BLaER1 treated with 17β-estradiol and CSF1 and Interleukin-3, amounts not matched to agents 10 nM and 100 nM (cell line): ENCODE measurements at regions not wholly inside any gene's neighbourhood (a gene's known extent, or its start where the extent isn't known, plus 50 kb on each side); places are given as distances from the start of the nearest gene placed in this dataset.

Source experiments
- H3K27ac ChIP-seq, 11 experiments: shearing (Covaris generic); formaldehyde crosslinking; 2 replicates each; pipeline ENCODE4 v1.8.1; 2022
- H3K27me3 ChIP-seq, 11 experiments: shearing (Covaris generic); formaldehyde crosslinking; 2 replicates each; pipeline ENCODE4 v1.8.1; 2022
- H3K36me3 ChIP-seq, 11 experiments: shearing (Covaris generic); formaldehyde crosslinking; 2 replicates each; pipeline ENCODE4 v1.8.1; 2022
- H3K4me1 ChIP-seq, 10 experiments: shearing (Covaris generic); formaldehyde crosslinking; 2 replicates each; pipeline ENCODE4 v1.8.1; 2022
- H3K4me2 ChIP-seq, 11 experiments: shearing (Covaris generic); formaldehyde crosslinking; 2 replicates each; pipeline ENCODE4 v1.8.1; 2022
- H3K4me3 ChIP-seq, 10 experiments: shearing (Covaris generic); formaldehyde crosslinking; 2 replicates each; pipeline ENCODE4 v1.8.1; 2022
- H3K9ac ChIP-seq, 11 experiments: shearing (Covaris generic); formaldehyde crosslinking; 2 replicates each; pipeline ENCODE4 v1.8.1; 2022
- H3K9me3 ChIP-seq, 11 experiments: shearing (Covaris generic); formaldehyde crosslinking; replicated peaks in 1 of 11; 2 replicates each; pipeline ENCODE4 v1.8.1; 2022
- H4K20me1 ChIP-seq, 11 experiments: shearing (Covaris generic); formaldehyde crosslinking; 2 replicates each; pipeline ENCODE4 v1.8.1; 2022
- Cebpa-rat ChIP-seq, 11 experiments: shearing (Covaris generic); IDR thresholded peaks; 2 replicates each; pipeline ENCODE4 v1.8.1; 2022

- no peak overlapping the region for H3K9ac ChIP-seq
- peaks cover 20 to 55% (median 40%) of the 10 kb centered on the region in 10 experiments for H3K4me1 ChIP-seq
- peaks cover 9 to 26% (median 17%) of the 10 kb centered on the region in 11 experiments; a peak in 19 of 22 replicates for H3K9me3 ChIP-seq
- no peak for TF ChIP-seq Cebpa-rat (IDR thresholded peaks at IDR 0.05)
- H3K4me2 ChIP-seq = peak overlapping the region in 2 of 11 experiments; percentile 5 to 21; a peak in 1 of 22 replicates
- H3K36me3 ChIP-seq = no peaks in the 10 kb centered on the region
- peaks cover 0 to 2% (median 0%) of the 10 kb centered on the region in 11 experiments; a peak in 1 of 22 replicates for H3K27me3 ChIP-seq
- no peak overlapping the region for H3K27ac ChIP-seq
- no peak overlapping the region for H3K4me3 ChIP-seq
- H4K20me1 ChIP-seq = no peaks in the 10 kb centered on the region
Measured at GRCh38 chr1:87208931-87209330, 119.7 kb upstream of the LMO4 start.

GRCh38 chr1:87210151-87210550 lies 118.5 kb upstream of the LMO4 start:
- H3K9ac ChIP-seq = no peak overlapping the region

GRCh38 chr1:87212431-87213134 lies 116.1 kb upstream of the LMO4 start:
- no peaks in the 10 kb centered on the region for H3K27me3 ChIP-seq
- H3K27ac ChIP-seq = no peak overlapping the region
- no peak overlapping the region for H3K4me3 ChIP-seq
- peak overlapping the region in 3 of 11 experiments; percentile 13 to 59 (median 57); a peak in 6 of 22 replicates for H3K4me2 ChIP-seq
- no peak overlapping the region for H3K9ac ChIP-seq
- no peak for TF ChIP-seq Cebpa-rat (IDR thresholded peaks at IDR 0.05)
- peaks cover 29 to 51% (median 41%) of the 10 kb centered on the region in 11 experiments for H3K9me3 ChIP-seq
- no peaks in the 10 kb centered on the region for H3K36me3 ChIP-seq
- peaks cover 0 to 35% (median 9%) of the 10 kb centered on the region in 10 experiments; a peak in 11 of 20 replicates for H3K4me1 ChIP-seq
- H4K20me1 ChIP-seq = no peaks in the 10 kb centered on the region

More at GRCh38 chr1:87210151-87210550, 118.5 kb upstream of the LMO4 start:
- no peaks in the 10 kb centered on the region for H4K20me1 ChIP-seq
- no peak for TF ChIP-seq Cebpa-rat (IDR thresholded peaks at IDR 0.05)
- peaks cover 8 to 43% (median 28%) of the 10 kb centered on the region in 10 experiments for H3K4me1 ChIP-seq
- no peaks in the 10 kb centered on the region for H3K36me3 ChIP-seq
- H3K27me3 ChIP-seq = no peaks in the 10 kb centered on the region; a peak in 1 of 22 replicates
- H3K27ac ChIP-seq = no peak overlapping the region
- no peak overlapping the region for H3K4me3 ChIP-seq
- no peak overlapping the region for H3K4me2 ChIP-seq
- peaks cover 14 to 33% (median 25%) of the 10 kb centered on the region in 11 experiments for H3K9me3 ChIP-seq

- TF ChIP-seq Cebpa-rat (IDR thresholded peaks at IDR 0.05) = no peak
Measured at GRCh38 chr1:87213135-87213515, 115.6 kb upstream of the LMO4 start.

GRCh38 chr1:87215592-87215991 lies 113.1 kb upstream of the LMO4 start:
- H3K4me1 ChIP-seq = peaks cover 5 to 46% (median 16%) of the 10 kb centered on the region in 10 experiments; a peak in 15 of 20 replicates
- no peak overlapping the region for H3K9ac ChIP-seq
- H3K9me3 ChIP-seq = peaks cover 20 to 27% (median 24%) of the 10 kb centered on the region in 11 experiments
- H3K36me3 ChIP-seq = no peaks in the 10 kb centered on the region
- no peak overlapping the region for H3K4me2 ChIP-seq
- no peak overlapping the region for H3K4me3 ChIP-seq
- no peak overlapping the region for H3K27ac ChIP-seq
- no peaks in the 10 kb centered on the region for H3K27me3 ChIP-seq
- H4K20me1 ChIP-seq = no peaks in the 10 kb centered on the region
- no peak for TF ChIP-seq Cebpa-rat (IDR thresholded peaks at IDR 0.05)

More at GRCh38 chr1:87213135-87213515, 115.6 kb upstream of the LMO4 start:
- Histone ChIP-seq H3K4me1 (peaks cover 0 to 35% (median 9%) of the 10 kb centered on the region in 10 experiments; a peak in 10 of 20 replicates), H3K4me2 (0 out of 22 replicates have a peak overlapping the region, but pooled peaks of 1 of the 11 experiments have one; percentile 59), H3K9me3 (peaks cover 29 to 49% (median 41%) of the 10 kb centered on the region in 11 experiments), H3K27ac (no peak overlapping the region), H4K20me1 (no peaks in the 10 kb centered on the region), H3K4me3 (no peak overlapping the region), H3K27me3 (no peaks in the 10 kb centered on the region), H3K36me3 (no peaks in the 10 kb centered on the region), H3K9ac (no peak overlapping the region)

GRCh38 chr1:87218618-87219017 lies 110.1 kb upstream of the LMO4 start:
- H3K9ac ChIP-seq = no peak overlapping the region
- peak overlapping the region in 2 of 11 experiments; percentile 30 to 50; a peak in 3 of 22 replicates for H3K4me2 ChIP-seq
- H3K27me3 ChIP-seq = no peaks in the 10 kb centered on the region
- H4K20me1 ChIP-seq = no peaks in the 10 kb centered on the region
- H3K9me3 ChIP-seq = peaks cover 20 to 30% (median 23%) of the 10 kb centered on the region in 11 experiments
- no peak overlapping the region for H3K4me3 ChIP-seq
- TF ChIP-seq Cebpa-rat (IDR thresholded peaks at IDR 0.05) = no peak
- H3K27ac ChIP-seq = no peak overlapping the region
- H3K36me3 ChIP-seq = no peaks in the 10 kb centered on the region
- peaks cover 0 to 27% (median 12%) of the 10 kb centered on the region in 10 experiments; a peak in 13 of 20 replicates for H3K4me1 ChIP-seq

GRCh38 chr1:87219141-87219540 lies 109.5 kb upstream of the LMO4 start:
- no peak overlapping the region for H3K9ac ChIP-seq
- H4K20me1 ChIP-seq = no peaks in the 10 kb centered on the region
- H3K4me2 ChIP-seq = peak overlapping the region in 8 of 11 experiments; percentile 22 to 62 (median 44); a peak in 15 of 22 replicates
- no peak for TF ChIP-seq Cebpa-rat (IDR thresholded peaks at IDR 0.05)
- no peak overlapping the region for H3K4me3 ChIP-seq
- H3K4me1 ChIP-seq = peaks cover 0 to 25% (median 12%) of the 10 kb centered on the region in 10 experiments; a peak in 13 of 20 replicates
- no peaks in the 10 kb centered on the region for H3K36me3 ChIP-seq
- H3K27ac ChIP-seq = no peak overlapping the region
- peaks cover 20 to 34% (median 23%) of the 10 kb centered on the region in 11 experiments for H3K9me3 ChIP-seq
- no peaks in the 10 kb centered on the region for H3K27me3 ChIP-seq

- no peak for TF ChIP-seq Cebpa-rat (IDR thresholded peaks at IDR 0.05)
- no peak overlapping the region for H3K4me3 ChIP-seq
- H3K9ac ChIP-seq = no peak overlapping the region
- peaks cover 3 to 29% (median 12%) of the 10 kb centered on the region in 10 experiments; a peak in 19 of 20 replicates for H3K4me1 ChIP-seq
- no peaks in the 10 kb centered on the region for H4K20me1 ChIP-seq
- H3K4me2 ChIP-seq = peak overlapping the region in 8 of 11 experiments; percentile 22 to 62 (median 44); a peak in 15 of 22 replicates
- H3K36me3 ChIP-seq = no peaks in the 10 kb centered on the region
- H3K27ac ChIP-seq = peak overlapping the region in 1 of 11 experiments; percentile 30; a peak in 1 of 22 replicates
- H3K9me3 ChIP-seq = peaks cover 20 to 32% (median 23%) of the 10 kb centered on the region in 11 experiments
- no peaks in the 10 kb centered on the region for H3K27me3 ChIP-seq
Measured at GRCh38 chr1:87219626-87220025, 109.1 kb upstream of the LMO4 start.

GRCh38 chr1:87220993-87221392 lies 107.7 kb upstream of the LMO4 start:
- H3K4me3 ChIP-seq = no peak overlapping the region
- H3K9me3 ChIP-seq = peaks cover 7 to 18% (median 10%) of the 10 kb centered on the region in 11 experiments
- H3K4me2 ChIP-seq = no peak overlapping the region
- no peak overlapping the region for H3K27ac ChIP-seq
- H4K20me1 ChIP-seq = no peaks in the 10 kb centered on the region
- H3K4me1 ChIP-seq = peaks cover 16 to 43% (median 25%) of the 10 kb centered on the region in 10 experiments
- H3K9ac ChIP-seq = no peak overlapping the region
- no peaks in the 10 kb centered on the region for H3K27me3 ChIP-seq
- no peaks in the 10 kb centered on the region for H3K36me3 ChIP-seq
- TF ChIP-seq Cebpa-rat (IDR thresholded peaks at IDR 0.05) = no peak
